ENCODE measurements at regions not wholly inside any gene's neighbourhood (a gene's known extent, or its start where the extent isn't known, plus 50 kb on each side); places are given as distances from the start of the nearest gene placed in this dataset.

DNA sequence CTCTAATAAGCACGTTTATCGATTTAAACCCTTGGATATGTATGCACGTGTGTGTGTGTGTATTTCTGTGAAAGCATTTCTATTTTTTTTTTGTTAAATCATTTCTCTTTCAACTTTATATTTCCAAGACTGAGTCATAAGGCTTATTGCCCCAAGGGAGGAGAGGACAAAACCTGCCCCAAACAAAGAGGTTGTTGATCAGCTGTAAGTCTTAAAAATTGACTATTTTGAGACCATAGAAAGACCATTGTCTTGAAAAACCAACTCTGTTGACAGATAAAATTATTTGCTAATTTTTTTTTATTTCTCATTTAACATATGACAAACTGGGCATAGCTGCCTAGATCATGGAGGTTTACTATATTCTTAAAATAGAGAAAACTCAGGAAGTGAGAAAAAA, 222.4 kb downstream of the FMR1NB start:
- TF ChIP-seq, protein P1, sequence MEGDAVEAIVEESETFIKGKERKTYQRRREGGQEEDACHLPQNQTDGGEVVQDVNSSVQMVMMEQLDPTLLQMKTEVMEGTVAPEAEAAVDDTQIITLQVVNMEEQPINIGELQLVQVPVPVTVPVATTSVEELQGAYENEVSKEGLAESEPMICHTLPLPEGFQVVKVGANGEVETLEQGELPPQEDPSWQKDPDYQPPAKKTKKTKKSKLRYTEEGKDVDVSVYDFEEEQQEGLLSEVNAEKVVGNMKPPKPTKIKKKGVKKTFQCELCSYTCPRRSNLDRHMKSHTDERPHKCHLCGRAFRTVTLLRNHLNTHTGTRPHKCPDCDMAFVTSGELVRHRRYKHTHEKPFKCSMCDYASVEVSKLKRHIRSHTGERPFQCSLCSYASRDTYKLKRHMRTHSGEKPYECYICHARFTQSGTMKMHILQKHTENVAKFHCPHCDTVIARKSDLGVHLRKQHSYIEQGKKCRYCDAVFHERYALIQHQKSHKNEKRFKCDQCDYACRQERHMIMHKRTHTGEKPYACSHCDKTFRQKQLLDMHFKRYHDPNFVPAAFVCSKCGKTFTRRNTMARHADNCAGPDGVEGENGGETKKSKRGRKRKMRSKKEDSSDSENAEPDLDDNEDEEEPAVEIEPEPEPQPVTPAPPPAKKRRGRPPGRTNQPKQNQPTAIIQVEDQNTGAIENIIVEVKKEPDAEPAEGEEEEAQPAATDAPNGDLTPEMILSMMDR (IDR thresholded peaks at IDR 0.05) = no peak
- TF ChIP-seq POLR2A (IDR thresholded peaks at IDR 0.05) = no peak
